ENCODE measurements at regions not wholly inside any gene's neighbourhood (a gene's known extent, or its start where the extent isn't known, plus 50 kb on each side); places are given as distances from the start of the nearest gene placed in this dataset.

GRCh38 chr9:1952001-1952400 is 63.1 kb upstream of the SMARCA2 start:
- TF ChIP-seq CTCF (IDR thresholded peaks at IDR 0.05; ENCODE audit: low read depth, low read length) (no peak), POLR2A (IDR thresholded peaks at IDR 0.05; ENCODE audit: extremely low read depth, insufficient read length) (no peak), MAX (IDR thresholded peaks at IDR 0.05; ENCODE audit: low read depth, low read length) (no peak)

Measured in NB4 (cell line).